ENCODE measurements at regions not wholly inside any gene's neighbourhood (a gene's known extent, or its start where the extent isn't known, plus 50 kb on each side); places are given as distances from the start of the nearest gene placed in this dataset.

DNA sequence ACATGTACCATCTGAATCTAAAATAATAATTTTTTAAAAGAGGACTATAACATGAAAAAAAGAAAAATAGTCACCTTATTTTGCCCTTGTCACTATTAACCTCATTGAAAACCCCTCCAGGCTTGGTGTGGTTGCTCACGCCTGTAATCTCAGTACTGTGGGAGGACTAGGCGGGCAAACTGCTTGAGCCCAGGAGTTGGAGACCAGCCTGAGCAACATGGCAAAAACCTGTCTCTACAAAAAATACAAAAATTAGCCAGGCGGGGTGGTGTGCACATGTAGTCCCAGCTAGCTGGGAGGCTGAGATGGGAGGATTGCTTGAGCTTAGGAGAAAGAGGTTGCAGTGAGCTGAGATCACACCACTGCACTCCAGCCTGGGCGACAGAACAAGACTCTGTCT, 126.3 kb upstream of the KRAS start:
- intact Hi-C loops (cut with DNase I) = no loop called here
- no peaks in the 10 kb centered on the region for H3K36me3 ChIP-seq
- H3K4me3 ChIP-seq = no peak overlapping the region
- DNase-seq (no peak), ATAC-seq (no peak)
- no peak overlapping the region for H3K27ac ChIP-seq
- peaks cover 0 to 20% (median 0%) of the 10 kb centered on the region in 12 donors for H3K4me1 ChIP-seq
- TF ChIP-seq, protein P1, sequence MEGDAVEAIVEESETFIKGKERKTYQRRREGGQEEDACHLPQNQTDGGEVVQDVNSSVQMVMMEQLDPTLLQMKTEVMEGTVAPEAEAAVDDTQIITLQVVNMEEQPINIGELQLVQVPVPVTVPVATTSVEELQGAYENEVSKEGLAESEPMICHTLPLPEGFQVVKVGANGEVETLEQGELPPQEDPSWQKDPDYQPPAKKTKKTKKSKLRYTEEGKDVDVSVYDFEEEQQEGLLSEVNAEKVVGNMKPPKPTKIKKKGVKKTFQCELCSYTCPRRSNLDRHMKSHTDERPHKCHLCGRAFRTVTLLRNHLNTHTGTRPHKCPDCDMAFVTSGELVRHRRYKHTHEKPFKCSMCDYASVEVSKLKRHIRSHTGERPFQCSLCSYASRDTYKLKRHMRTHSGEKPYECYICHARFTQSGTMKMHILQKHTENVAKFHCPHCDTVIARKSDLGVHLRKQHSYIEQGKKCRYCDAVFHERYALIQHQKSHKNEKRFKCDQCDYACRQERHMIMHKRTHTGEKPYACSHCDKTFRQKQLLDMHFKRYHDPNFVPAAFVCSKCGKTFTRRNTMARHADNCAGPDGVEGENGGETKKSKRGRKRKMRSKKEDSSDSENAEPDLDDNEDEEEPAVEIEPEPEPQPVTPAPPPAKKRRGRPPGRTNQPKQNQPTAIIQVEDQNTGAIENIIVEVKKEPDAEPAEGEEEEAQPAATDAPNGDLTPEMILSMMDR (IDR thresholded peaks at IDR 0.05) = no peak
- no peak for TF ChIP-seq POLR2A (IDR thresholded peaks at IDR 0.05)
- WGBS, 4 donors = 79 to 96% (median 94%) methylated on average over 4 of the region's 4 CpGs
- H3K9me3 ChIP-seq = no peaks in the 10 kb centered on the region
- no peaks in the 10 kb centered on the region for H3K27me3 ChIP-seq

DNA sequence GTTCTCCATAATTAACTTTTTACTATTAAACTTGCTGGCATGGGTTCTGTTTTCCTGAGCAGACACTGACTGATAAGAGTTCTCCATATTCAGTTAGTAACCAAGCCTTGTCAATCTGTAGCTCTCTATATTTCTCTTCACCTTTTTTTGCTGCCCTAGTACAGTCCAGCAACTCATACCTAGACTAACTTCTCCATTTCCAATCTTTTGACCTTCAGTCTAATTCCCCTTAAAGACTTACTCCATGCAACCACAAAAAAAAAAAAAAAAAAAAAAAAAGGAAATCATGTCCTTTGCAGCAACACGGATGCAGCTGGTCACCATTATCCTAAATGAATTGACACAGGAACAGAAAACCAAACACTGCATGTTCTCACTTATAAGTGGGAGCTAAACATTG, 125.7 kb upstream of the KRAS start:
- Histone ChIP-seq H3K36me3 (no peaks in the 10 kb centered on the region), H3K27me3 (no peaks in the 10 kb centered on the region), H3K9me3 (no peaks in the 10 kb centered on the region), H3K4me3 (no peak overlapping the region), H3K27ac (no peak overlapping the region), H3K4me1 (peaks cover 0 to 20% (median 0%) of the 10 kb centered on the region in 12 donors)
- TF ChIP-seq, protein P1 (IDR thresholded peaks at IDR 0.05) = no peak
- no peak for TF ChIP-seq POLR2A (IDR thresholded peaks at IDR 0.05)
- ATAC-seq (no peak), DNase-seq (no peak)
- WGBS, 4 donors = 2 to 69% (median 45%) methylated on average over 1 of the region's 1 CpG
- intact Hi-C loops (cut with DNase I) = no loop called here

DNA sequence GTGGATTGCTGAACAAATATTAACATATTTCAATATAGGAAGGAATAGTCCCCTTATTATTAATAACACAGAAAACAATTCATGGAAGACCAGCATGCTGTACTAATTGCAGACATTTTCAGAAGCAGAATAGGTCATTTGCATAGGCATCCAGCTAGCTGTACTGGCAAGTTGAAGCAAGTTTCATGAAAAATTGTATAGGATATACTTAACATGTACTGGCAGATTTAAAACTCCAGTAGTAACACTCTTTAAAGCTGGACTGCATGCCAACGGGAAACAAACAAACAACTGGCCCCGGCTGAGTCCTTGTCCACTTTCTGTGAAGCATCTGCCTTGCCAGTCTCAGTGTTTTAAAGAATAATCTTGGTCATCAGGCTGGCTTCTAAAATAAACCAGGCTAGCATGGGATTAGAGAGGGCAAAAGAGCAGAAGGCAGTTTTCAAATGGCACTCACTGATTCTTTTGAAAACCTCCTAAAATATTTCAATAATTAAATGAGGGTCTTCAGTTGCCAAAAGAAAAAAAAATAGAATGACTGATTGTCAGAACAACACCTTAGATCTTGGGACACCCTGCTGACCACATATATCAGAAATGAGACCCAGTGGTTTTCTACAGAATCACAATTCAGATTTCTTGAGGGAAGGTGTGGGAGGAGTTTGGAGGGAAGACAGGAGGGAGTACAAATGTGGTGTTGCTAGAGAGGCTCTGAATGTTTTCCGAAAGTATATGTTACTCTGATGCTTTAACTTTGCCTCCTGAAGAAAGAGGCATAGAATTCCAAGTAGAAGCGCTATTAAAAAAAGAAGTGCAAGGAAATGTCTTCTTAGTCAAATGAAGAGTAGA, 122.5 kb upstream of the KRAS start:
- ATAC-seq = no peak
- H3K36me3 ChIP-seq = no peaks in the 10 kb centered on the region
- H3K9me3 ChIP-seq = no peaks in the 10 kb centered on the region
- H3K4me1 ChIP-seq = peaks cover 0 to 18% (median 0%) of the 10 kb centered on the region in 12 donors
- whole genome bisulfite sequencing, 4 donors = 79 to 85% (median 84%) methylated on average over 4 of the region's 4 CpGs
- H3K27me3 ChIP-seq = no peaks in the 10 kb centered on the region
- no peak for DNase-seq
- H3K4me3 ChIP-seq = no peak overlapping the region
- no peak for TF ChIP-seq POLR2A (IDR thresholded peaks at IDR 0.05)
- TF ChIP-seq, protein P1 (IDR thresholded peaks at IDR 0.05) = no peak
- H3K27ac ChIP-seq = no peak overlapping the region
- intact Hi-C loops (cut with DNase I) = no loop called here

DNA sequence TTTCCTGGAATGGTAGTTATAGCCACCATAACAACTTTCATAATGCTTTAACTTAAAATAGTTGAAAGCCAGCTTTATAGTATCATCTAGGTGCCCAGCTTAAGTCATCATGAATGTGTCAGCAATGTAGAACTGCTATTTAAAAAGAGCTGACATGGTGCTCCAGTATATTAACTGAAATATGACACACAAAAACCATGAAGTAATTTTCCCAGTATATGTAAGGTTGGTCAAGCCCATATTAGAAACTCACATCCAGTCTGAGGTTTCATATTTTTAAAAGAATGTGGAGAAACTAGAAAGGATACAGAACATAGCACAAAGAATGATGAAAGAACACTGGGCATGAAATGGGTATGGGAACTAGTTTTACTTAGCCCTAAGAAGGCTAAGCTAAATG, 121.3 kb upstream of the KRAS start:
- H3K27me3 ChIP-seq = no peaks in the 10 kb centered on the region
- H3K4me3 ChIP-seq = no peak overlapping the region
- no peak for ATAC-seq
- DNase-seq = no peak
- H3K9me3 ChIP-seq = no peaks in the 10 kb centered on the region
- intact Hi-C loops (cut with DNase I) = no loop called here
- peaks cover 0 to 8% (median 0%) of the 10 kb centered on the region in 12 donors for H3K4me1 ChIP-seq
- H3K36me3 ChIP-seq = no peaks in the 10 kb centered on the region
- TF ChIP-seq POLR2A (IDR thresholded peaks at IDR 0.05) = no peak
- TF ChIP-seq, protein P1 (IDR thresholded peaks at IDR 0.05) = no peak
- no peak overlapping the region for H3K27ac ChIP-seq
